Glomerular visceral epithelial cell (primary cell): ENCODE measurements at regions not wholly inside any gene's neighbourhood (a gene's known extent, or its start where the extent isn't known, plus 50 kb on each side); places are given as distances from the start of the nearest gene placed in this dataset.

Experiments
- DNase-seq: peaks from one replicate; pipeline ENCODE4 v3.0.0-alpha.2; 2016; ENCODE audit errors: extremely low spot score

- no peak for DNase-seq
These were observed 58.1 kb downstream of the TUSC7 start for GRCh38 chr3:116767726-116768125.

GRCh38 chr3:116770815-116771450 lies 61.4 kb downstream of the TUSC7 start:
- DNase-seq = peak; percentile 67

DNA sequence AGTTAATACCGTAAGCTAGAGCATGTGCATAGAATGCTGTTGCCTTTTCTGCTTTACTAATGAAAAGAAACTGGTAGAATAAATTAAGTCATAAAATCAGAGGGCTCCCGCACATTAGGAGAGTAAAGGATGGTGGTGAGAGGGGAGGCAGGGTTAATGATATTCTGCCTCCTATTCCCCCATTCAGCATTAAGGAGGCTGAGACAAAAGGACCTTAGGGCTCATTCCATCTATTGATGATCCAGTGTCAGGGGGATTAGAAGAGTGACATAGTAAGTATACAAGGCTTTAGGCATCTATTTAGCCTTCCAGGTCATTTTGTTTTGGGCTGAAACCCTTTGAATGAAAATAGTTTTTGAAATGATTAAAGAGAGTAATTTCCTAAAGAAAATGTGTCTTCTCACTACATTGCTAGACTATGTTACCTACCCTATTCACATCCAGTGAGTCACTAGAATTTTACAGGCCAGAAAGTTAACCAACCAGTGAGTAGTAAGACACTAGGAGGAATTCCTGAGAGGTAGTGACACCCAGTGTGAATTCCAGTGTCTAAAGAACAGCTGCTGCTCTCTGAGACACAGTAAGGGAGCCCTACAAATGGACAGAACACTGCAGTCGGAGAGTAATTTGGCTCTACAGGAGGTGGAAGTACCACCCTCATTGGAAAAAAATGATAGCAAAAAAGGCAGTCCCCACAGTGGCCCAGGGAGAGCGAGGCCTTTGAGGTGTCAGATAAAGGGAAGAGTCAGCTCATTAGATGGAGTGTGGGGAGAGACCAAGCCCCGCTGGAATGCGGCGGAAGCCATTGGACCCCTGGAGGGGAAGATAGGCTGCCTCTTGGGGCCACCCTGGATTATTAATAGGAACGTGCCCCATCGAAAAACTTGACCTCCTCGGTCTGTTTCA lies 67.6 kb downstream of the TUSC7 start:
- DNase-seq = no peak

- DNase-seq = no peak
These were observed 75.6 kb downstream of the TUSC7 start for GRCh38 chr3:116785226-116785625.

DNA sequence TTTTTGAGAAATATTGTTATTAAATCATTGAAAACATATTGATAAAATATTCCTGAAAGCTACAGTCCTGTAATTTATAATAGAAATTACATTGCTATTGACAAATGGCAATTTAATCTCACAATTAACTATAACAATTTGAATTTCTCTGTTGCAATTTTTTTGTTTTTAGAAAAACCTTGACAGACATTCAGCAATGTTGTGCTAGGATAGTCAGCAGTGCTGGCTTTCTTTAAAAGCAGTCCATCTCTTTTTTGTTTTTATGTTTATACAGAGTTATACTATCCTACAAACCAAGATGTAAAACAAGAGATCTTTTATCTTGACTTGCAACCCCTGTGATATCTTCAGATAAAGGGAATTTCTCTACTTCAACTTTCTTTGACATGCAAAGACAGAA lies 93.1 kb downstream of the TUSC7 start:
- no peak for DNase-seq

- no peak for DNase-seq
These were observed 96.8 kb downstream of the TUSC7 start for GRCh38 chr3:116806351-116806750.

GRCh38 chr3:116808725-116809124 lies 99.1 kb downstream of the TUSC7 start:
- DNase-seq = no peak

GRCh38 chr3:116809208-116809607 lies 99.6 kb downstream of the TUSC7 start:
- no peak for DNase-seq

GRCh38 chr3:116811754-116812153 lies 102.2 kb downstream of the TUSC7 start:
- no peak for DNase-seq

GRCh38 chr3:116812949-116813348 lies 103.4 kb downstream of the TUSC7 start:
- DNase-seq = no peak

DNA sequence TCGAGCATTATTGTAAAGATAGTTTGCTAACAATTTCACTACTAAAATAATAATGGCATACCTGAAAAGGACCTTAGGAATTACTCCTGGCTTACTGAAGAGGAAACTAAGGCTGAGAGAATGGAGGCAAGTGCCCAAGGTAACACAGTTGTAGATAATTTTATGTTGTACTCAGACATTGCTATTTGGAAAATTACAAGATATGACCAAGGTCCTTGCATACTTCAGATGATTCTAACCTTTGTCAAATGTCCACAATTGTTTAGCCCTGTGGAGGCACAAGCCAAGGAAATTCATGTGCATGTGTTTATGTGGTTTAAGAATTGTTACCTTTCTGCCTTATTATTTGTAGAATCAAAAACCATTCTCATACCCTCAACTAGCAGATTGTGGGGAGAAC lies 105.7 kb downstream of the TUSC7 start:
- DNase-seq = no peak

DNA sequence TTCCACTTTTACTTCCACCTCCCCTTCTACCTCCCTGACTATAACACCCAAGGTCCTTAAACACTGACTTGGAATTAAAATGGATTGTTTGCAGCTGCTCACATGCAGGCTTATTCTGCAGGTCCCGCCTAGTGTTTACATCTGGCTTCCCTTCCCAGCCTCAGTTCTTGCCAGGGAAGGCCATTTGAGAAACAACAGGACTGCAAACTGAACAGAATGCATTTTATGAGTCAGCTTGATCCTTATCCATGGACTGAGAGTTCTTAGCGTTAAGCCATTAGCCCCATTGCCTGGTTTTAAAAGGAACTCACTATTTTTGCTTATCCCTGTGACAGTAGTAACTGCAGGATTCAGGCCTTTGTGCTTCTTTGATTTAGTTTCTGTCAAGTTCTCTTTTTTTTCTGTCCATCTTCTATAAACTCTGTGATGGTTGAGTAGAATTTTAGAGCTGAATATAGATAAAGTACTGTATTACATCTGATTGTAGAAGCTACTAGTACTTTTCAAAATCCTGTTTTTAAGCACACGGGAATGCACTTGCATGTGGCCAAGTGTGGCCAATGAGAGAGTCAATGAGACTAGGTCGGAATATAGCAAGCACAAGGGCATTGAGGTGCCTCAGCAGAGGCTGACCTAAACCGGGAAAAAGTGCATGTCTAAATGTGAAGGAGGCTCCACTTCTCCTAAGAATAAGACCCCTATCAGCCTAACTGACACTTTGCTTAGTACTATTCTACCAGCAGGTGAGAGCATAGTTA lies 106.4 kb downstream of the TUSC7 start:
- no peak for DNase-seq

DNA sequence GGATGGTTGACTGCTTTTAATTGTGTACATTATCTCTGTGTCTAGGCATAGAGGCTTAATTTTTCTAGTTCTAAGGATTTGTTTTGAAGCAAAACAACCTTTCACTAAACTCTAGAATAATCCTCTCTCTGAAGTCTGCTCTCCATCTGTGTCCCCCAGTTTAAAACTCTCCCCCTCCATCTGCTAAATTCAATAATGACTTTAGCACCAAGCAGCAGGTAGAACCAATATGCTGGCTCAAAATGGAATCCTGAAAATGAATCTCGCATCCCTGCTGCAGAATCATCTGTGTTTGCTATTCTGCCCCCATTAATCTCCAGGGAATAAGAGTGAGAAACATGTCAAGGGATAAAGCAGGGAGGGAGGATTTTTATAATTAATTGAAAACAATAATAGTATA lies 111.8 kb downstream of the TUSC7 start:
- no peak for DNase-seq

DNA sequence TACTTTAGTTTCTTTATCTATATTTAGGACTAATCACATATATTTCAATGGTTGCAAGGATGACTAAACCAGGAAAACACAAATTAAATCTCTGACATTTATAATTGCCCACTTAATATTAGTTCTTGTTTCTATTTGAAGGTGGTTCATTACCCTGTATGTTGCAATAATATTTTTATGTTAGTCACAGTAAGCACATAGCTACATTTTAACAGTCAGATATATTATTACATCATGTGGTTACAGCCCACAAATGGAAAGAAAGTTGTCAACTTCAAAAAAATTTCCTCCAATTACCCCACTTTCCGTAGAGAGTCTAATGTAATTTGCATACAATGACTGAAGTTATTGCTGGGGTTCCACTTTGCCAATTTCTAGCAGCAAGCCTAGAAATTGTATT lies 114.6 kb downstream of the TUSC7 start:
- DNase-seq = no peak

DNA sequence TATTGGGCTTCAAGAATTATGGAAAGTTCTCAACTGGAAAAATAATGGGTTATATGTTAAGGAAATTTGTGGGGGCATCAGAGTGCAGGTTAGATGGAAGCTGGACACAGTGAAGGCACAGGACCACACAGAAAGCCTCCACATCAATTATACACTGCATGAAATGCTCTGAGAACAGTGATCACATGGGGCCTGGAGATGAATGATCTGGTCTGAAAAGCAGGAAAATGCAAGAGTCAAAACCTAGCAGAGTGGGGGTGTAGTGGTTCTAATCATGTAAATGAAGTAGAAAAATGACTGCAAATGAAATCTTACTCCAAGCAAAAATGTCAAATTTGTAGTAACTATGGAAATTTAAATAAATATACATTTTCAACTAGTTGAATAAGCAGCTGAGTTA lies 123.6 kb downstream of the TUSC7 start:
- no peak for DNase-seq

DNA sequence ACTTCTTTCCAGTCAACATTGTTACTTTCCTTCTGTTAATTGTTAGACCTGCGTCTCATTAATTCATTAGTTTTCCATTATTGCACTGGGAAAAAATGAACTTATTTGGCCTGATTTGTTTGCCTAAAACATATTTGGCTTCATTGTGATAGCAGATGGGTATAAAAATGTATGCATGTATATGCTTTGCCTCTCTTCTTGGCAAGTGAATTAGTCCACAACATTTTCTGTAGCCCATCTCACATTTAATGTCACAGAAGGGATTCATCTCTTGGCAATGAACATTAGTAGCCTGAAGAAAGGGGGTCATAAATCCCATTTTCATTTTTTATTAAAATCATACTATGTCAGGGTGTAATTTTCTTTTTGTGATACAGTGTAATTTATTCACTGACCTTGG lies 125.2 kb downstream of the TUSC7 start:
- no peak for DNase-seq

DNA sequence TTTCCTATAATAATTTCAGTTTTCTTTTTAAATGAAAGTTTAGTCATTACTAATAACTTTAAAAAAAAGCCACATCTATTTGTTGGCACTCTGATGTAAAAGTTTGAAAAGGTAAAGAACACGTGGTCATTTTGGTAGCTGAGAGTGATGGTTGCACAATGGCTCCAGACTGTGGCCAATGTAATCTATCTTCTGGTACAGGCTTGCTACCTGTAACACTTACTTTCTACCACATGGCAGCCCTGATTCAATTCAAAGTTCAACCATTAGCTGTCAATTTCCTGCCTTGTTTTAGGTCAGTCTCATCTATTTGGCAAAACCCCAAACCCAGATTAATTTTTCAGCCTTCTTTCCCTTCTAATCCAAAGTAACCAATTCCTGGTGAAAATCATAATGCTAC lies 126.1 kb downstream of the TUSC7 start:
- no peak for DNase-seq

- DNase-seq = no peak
These were observed 126.7 kb downstream of the TUSC7 start for GRCh38 chr3:116836286-116836685.

GRCh38 chr3:116837483-116837882 lies 127.9 kb downstream of the TUSC7 start:
- no peak for DNase-seq

DNA sequence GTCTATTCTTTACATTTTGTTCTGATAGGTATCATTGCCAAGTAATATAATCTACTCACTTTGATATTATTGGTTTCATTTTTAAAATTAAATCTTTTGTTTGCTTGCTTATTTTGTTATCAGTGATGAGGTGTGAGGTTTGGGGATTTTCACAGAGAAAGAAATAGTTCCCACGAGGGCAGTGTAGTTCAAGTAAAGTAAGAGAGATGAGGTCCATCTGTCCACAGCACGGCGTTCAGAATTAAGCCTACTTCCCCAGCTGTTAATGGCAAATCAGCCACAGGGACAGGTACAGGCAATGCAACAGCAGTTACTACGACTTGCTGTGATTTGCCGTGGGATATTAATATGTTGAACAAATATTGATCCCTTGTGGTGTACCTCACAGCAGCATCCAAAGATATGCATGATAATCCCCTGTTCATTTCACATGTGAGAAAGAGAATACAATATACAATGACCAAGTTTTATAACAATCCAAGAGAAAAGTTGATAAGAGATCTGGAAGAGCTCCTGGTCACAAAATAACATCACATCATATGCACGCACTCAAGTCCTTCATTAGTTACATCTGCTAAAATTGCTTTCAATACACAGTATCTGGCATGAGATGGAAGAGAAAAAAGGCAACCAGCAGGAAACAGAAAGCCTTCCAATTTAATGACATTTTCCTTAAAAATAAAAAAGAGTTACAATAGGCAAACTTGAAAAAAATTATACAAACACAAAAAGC lies 131.6 kb downstream of the TUSC7 start:
- no peak for DNase-seq

GRCh38 chr3:116842254-116842957 lies 132.8 kb downstream of the TUSC7 start:
- no peak for DNase-seq
